Activated gamma-delta T cell (primary cell): ENCODE measurements at regions not wholly inside any gene's neighbourhood (a gene's known extent, or its start where the extent isn't known, plus 50 kb on each side); places are given as distances from the start of the nearest gene placed in this dataset.
"Not testable (repeated sequence)": the region's sequence is repeated elsewhere in the genome, so short reads cannot be mapped to it uniquely, and the experiment has no call there.

Experiments
- DNase-seq: peaks from one replicate; lab custom pipeline; 2025; lab: John Stamatoyannopoulos, UW

- DNase-seq, result no peak
Measured at GRCh38 chr12:4191642-4192041, 81.9 kb upstream of the CCND2 start.

- DNase-seq, result no peak
Measured at GRCh38 chr12:4191149-4191548, 82.4 kb upstream of the CCND2 start.

GRCh38 chr12:4190366-4191063 is 83.0 kb upstream of the CCND2 start:
- DNase-seq, result no peak

- no peak for DNase-seq
Measured at GRCh38 chr12:4189721-4190120, 83.8 kb upstream of the CCND2 start.

GRCh38 chr12:4187916-4188315 is 85.6 kb upstream of the CCND2 start:
- no peak for DNase-seq

- not testable (repeated sequence) for DNase-seq
Measured at GRCh38 chr12:4187315-4187714, 86.2 kb upstream of the CCND2 start.

GRCh38 chr12:4178424-4179170 is 95.0 kb upstream of the CCND2 start:
- no peak for DNase-seq

- DNase-seq, result no peak
Measured at GRCh38 chr12:4177262-4177661, 96.3 kb upstream of the CCND2 start.

GRCh38 chr12:4176168-4176567 is 97.4 kb upstream of the CCND2 start:
- no peak for DNase-seq

- DNase-seq, result no peak
Measured at GRCh38 chr12:4174417-4174816, 99.1 kb upstream of the CCND2 start.

- no peak for DNase-seq
Measured at GRCh38 chr12:4172999-4173398, 100.6 kb upstream of the CCND2 start.

GRCh38 chr12:4171742-4172141 is 101.8 kb upstream of the CCND2 start:
- DNase-seq, result no peak

GRCh38 chr12:4169959-4170358 is 103.6 kb upstream of the CCND2 start:
- DNase-seq, result no peak

- no peak for DNase-seq
Measured at GRCh38 chr12:4169531-4169930, 104.0 kb upstream of the CCND2 start.

- DNase-seq, result no peak
Measured at GRCh38 chr12:4168036-4168435, 105.5 kb upstream of the CCND2 start.

- DNase-seq, result peak; percentile 15
Measured at GRCh38 chr12:4164559-4165558, 108.7 kb upstream of the CCND2 start.

GRCh38 chr12:4164188-4164558 is 109.4 kb upstream of the CCND2 start:
- DNase-seq, result no peak

- no peak for DNase-seq
Measured at GRCh38 chr12:4161718-4162117, 111.8 kb upstream of the CCND2 start.

GRCh38 chr12:4160314-4161040 is 113.1 kb upstream of the CCND2 start:
- DNase-seq, result no peak

GRCh38 chr12:4159851-4160250 is 113.7 kb upstream of the CCND2 start:
- no peak for DNase-seq

GRCh38 chr12:4158306-4158705 is 115.3 kb upstream of the CCND2 start:
- no peak for DNase-seq

GRCh38 chr12:4157122-4157521 is 116.4 kb upstream of the CCND2 start:
- DNase-seq, result no peak
